CD4-positive, CD25-positive, alpha-beta regulatory T cell (primary cell): ENCODE measurements at regions not wholly inside any gene's neighbourhood (a gene's known extent, or its start where the extent isn't known, plus 50 kb on each side); places are given as distances from the start of the nearest gene placed in this dataset.

Experiments used
- ATAC-seq, 2 donors: fragments of 150-1000 bp; cut with Tn5 transposase; one replicate each; pipeline ENCODE4 v1.10.0; 2021; ENCODE audit warnings: low read depth in 2 of 2, moderate number of reproducible peaks in 2 of 2, moderate library complexity in 1 of 2
- DNase-seq, 3 donors: peaks; one replicate each; pipeline versions ENCODE4 v3.0.0 to v3.0.0-alpha.2; 2012 to 2022; ENCODE audit warnings: mixed read lengths in 1 of 3
- H3K27ac ChIP-seq: one replicate; pipeline ENCODE4 v1.7.0; 2013; ENCODE audit warnings: mild to moderate bottlenecking, low read length; ENCODE audit not compliant: insufficient read depth, poor library complexity, severe bottlenecking
- H3K27me3 ChIP-seq: one replicate; pipeline ENCODE4 v1.7.0; 2013; ENCODE audit warnings: low read length; ENCODE audit not compliant: control insufficient read depth, insufficient read depth
- H3K36me3 ChIP-seq: one replicate; pipeline ENCODE4 v1.7.0; 2013; ENCODE audit warnings: mild to moderate bottlenecking, low read length, moderate library complexity; ENCODE audit not compliant: control insufficient read depth, insufficient read depth
- H3K4me1 ChIP-seq: 2 replicates; pipeline ENCODE4 v1.7.0; 2013; ENCODE audit warnings: mild to moderate bottlenecking, low read length; ENCODE audit not compliant: insufficient read depth, control insufficient read depth, poor library complexity, severe bottlenecking
- H3K4me3 ChIP-seq: one replicate; pipeline ENCODE4 v1.7.0; 2013; ENCODE audit warnings: low read depth, mild to moderate bottlenecking, low read length, moderate library complexity
- H3K9me3 ChIP-seq, 2 experiments: 1 replicate in 1 of 2; 2 replicates in 1 of 2; pipeline ENCODE4 v1.7.0; 2013; ENCODE audit warnings: low read length in 2 of 2, mild to moderate bottlenecking in 1 of 2, moderate library complexity in 1 of 2; ENCODE audit not compliant: control insufficient read depth in 2 of 2
- H3K27ac Mint-ChIP-seq, 3 donors: one replicate each; pipeline ENCODE4 v1.8.0; 2020 to 2022; ENCODE audit warnings: mild to moderate bottlenecking in 3 of 3, mixed read lengths in 3 of 3, moderate library complexity in 2 of 3
- H3K27me3 Mint-ChIP-seq: one replicate; pipeline ENCODE4 v1.8.0; 2022; ENCODE audit warnings: mild to moderate bottlenecking, mixed read lengths
- H3K36me3 Mint-ChIP-seq: one replicate; pipeline ENCODE4 v1.8.0; 2020; ENCODE audit warnings: mixed read lengths
- H3K4me1 Mint-ChIP-seq, 4 donors: one replicate each; pipeline ENCODE4 v1.8.0; 2020 to 2022; ENCODE audit warnings: mixed read lengths in 4 of 4, mild to moderate bottlenecking in 1 of 4
- H3K4me3 Mint-ChIP-seq, 4 donors: one replicate each; pipeline ENCODE4 v1.8.0; 2020 to 2022; ENCODE audit warnings: mild to moderate bottlenecking in 4 of 4, mixed read lengths in 4 of 4, moderate library complexity in 3 of 4
- H3K9me3 Mint-ChIP-seq, 7 donors: one replicate each; pipeline ENCODE4 v1.8.0; 2020 to 2022; ENCODE audit warnings: mixed read lengths in 7 of 7, mild to moderate bottlenecking in 3 of 7, moderate library complexity in 2 of 7

GRCh38 chr9:115283395-115283794 lies 165.4 kb upstream of the TNC start:
- Mint-ChIP-seq H3K27ac (no peak overlapping the region), H3K36me3 (no peaks in the 10 kb centered on the region), H3K4me3 (no peak overlapping the region), H3K9me3 (peaks cover 0 to 3% (median 0%) of the 10 kb centered on the region in 7 donors), H3K27me3 (peaks cover 13% of the 10 kb centered on the region), H3K4me1 (no peaks in the 10 kb centered on the region)
- Histone ChIP-seq H3K27me3 (no peaks in the 10 kb centered on the region), H3K4me3 (no peak overlapping the region), H3K36me3 (no peaks in the 10 kb centered on the region), H3K9me3 (no peaks in the 10 kb centered on the region), H3K27ac (no peak overlapping the region), H3K4me1 (no peaks in the 10 kb centered on the region)
- DNase-seq (no peak), ATAC-seq (no peak)

GRCh38 chr9:115285836-115286235 lies 167.9 kb upstream of the TNC start:
- H3K36me3 Mint-ChIP-seq = no peaks in the 10 kb centered on the region
- peaks cover 9% of the 10 kb centered on the region for H3K27me3 Mint-ChIP-seq
- Histone ChIP-seq H3K27ac (no peak overlapping the region), H3K4me1 (no peaks in the 10 kb centered on the region), H3K36me3 (no peaks in the 10 kb centered on the region), H3K27me3 (no peaks in the 10 kb centered on the region), H3K9me3 (no peaks in the 10 kb centered on the region), H3K4me3 (no peak overlapping the region)
- peaks cover 0 to 3% (median 0%) of the 10 kb centered on the region in 7 donors for H3K9me3 Mint-ChIP-seq
- DNase-seq (no peak), ATAC-seq (no peak)
- H3K27ac Mint-ChIP-seq = no peak overlapping the region
- H3K4me3 Mint-ChIP-seq = no peak overlapping the region
- no peaks in the 10 kb centered on the region for H3K4me1 Mint-ChIP-seq

- Histone ChIP-seq H3K36me3 (no peaks in the 10 kb centered on the region), H3K27me3 (no peaks in the 10 kb centered on the region), H3K4me1 (no peaks in the 10 kb centered on the region), H3K9me3 (no peaks in the 10 kb centered on the region), H3K4me3 (no peak overlapping the region), H3K27ac (no peak overlapping the region)
- Mint-ChIP-seq H3K36me3 (no peaks in the 10 kb centered on the region), H3K4me1 (no peaks in the 10 kb centered on the region), H3K4me3 (no peak overlapping the region), H3K27ac (no peak overlapping the region), H3K27me3 (peaks cover 9% of the 10 kb centered on the region), H3K9me3 (peaks cover 0 to 3% (median 0%) of the 10 kb centered on the region in 7 donors)
- no peak for DNase-seq
- ATAC-seq = no peak
Observed at GRCh38 chr9:115286411-115286810, 168.5 kb upstream of the TNC start.

DNA sequence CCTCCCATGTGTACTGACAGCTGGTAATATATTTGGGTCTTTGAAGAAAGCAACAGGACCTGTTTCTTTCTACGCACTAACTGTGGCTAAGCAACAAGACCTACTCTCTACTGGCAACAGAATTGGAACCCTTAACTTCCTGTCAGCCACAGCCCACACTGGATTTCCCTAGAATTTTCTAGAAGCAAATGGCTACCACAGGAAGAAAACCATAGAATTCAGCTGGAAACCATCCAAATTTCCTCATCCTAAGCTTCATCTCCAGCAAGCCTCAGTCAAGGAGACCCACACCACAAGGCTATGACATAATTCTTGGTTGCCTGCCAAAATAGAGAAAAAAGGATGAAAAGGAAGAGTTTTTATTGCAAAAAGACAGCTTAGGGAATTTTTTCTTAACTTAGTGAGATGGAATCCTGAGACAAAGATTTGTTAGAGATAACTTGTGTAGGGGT lies 171.8 kb upstream of the TNC start:
- no peak overlapping the region for H3K27ac ChIP-seq

GRCh38 chr9:115291841-115292240 lies 173.9 kb upstream of the TNC start:
- Histone ChIP-seq H3K4me1 (no peaks in the 10 kb centered on the region), H3K36me3 (no peaks in the 10 kb centered on the region), H3K27ac (no peak overlapping the region), H3K4me3 (no peak overlapping the region), H3K27me3 (no peaks in the 10 kb centered on the region), H3K9me3 (no peaks in the 10 kb centered on the region)
- no peak overlapping the region for H3K27ac Mint-ChIP-seq
- no peak for ATAC-seq
- no peaks in the 10 kb centered on the region for H3K36me3 Mint-ChIP-seq
- no peaks in the 10 kb centered on the region for H3K4me1 Mint-ChIP-seq
- no peaks in the 10 kb centered on the region for H3K9me3 Mint-ChIP-seq
- no peak for DNase-seq
- H3K27me3 Mint-ChIP-seq = no peaks in the 10 kb centered on the region
- H3K4me3 Mint-ChIP-seq = no peak overlapping the region

More for the DNA sequence above, 171.8 kb upstream of the TNC start:
- Histone ChIP-seq H3K4me1 (no peaks in the 10 kb centered on the region), H3K36me3 (no peaks in the 10 kb centered on the region), H3K9me3 (no peaks in the 10 kb centered on the region), H3K4me3 (no peak overlapping the region), H3K27me3 (no peaks in the 10 kb centered on the region)
- Mint-ChIP-seq H3K36me3 (no peaks in the 10 kb centered on the region), H3K4me3 (no peak overlapping the region), H3K4me1 (no peaks in the 10 kb centered on the region), H3K27me3 (no peaks in the 10 kb centered on the region), H3K27ac (no peak overlapping the region), H3K9me3 (peaks cover 0 to 1% (median 0%) of the 10 kb centered on the region in 7 donors)
- ATAC-seq (no peak), DNase-seq (no peak)

DNA sequence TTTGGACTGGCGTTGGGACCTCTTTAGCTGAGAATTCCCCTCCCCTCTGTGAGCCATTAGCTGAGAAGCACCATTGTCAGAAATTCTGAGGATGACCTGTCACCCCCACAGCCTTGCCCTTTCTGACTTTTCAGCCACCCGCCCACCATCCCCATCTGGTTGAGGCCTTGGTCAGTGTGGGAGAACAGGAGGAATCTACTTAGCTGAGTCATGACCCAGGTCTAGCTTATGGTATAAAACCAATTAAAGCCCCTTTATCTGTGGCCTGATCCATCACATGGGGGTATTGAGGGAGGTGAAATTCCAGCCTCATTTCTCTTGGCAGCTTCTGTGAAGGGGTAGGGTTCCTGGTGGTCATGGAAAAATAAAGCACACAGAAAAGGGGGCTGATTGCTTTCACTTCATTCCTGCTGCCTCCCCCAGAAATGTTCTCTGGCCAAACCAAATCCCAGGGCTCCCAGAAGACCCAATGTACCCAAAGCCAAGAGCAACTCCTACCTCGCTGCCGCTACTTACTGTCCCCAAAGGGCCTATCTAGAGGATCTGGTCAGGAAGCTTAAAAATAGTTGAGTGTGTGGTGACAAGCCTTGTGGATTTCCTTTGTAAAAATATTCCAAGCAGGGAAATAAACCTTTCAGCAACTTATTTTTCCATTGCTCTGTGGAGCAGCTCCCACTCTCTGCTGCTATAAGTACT lies 174.8 kb upstream of the TNC start:
- Histone ChIP-seq H3K36me3 (no peaks in the 10 kb centered on the region), H3K4me3 (no peak overlapping the region), H3K27ac (no peak overlapping the region), H3K9me3 (no peaks in the 10 kb centered on the region), H3K27me3 (no peaks in the 10 kb centered on the region), H3K4me1 (no peaks in the 10 kb centered on the region)
- H3K36me3 Mint-ChIP-seq = no peaks in the 10 kb centered on the region
- H3K9me3 Mint-ChIP-seq = no peaks in the 10 kb centered on the region
- no peaks in the 10 kb centered on the region for H3K27me3 Mint-ChIP-seq
- no peak overlapping the region for H3K27ac Mint-ChIP-seq
- DNase-seq (no peak), ATAC-seq (no peak)
- no peaks in the 10 kb centered on the region for H3K4me1 Mint-ChIP-seq
- no peak overlapping the region for H3K4me3 Mint-ChIP-seq

DNA sequence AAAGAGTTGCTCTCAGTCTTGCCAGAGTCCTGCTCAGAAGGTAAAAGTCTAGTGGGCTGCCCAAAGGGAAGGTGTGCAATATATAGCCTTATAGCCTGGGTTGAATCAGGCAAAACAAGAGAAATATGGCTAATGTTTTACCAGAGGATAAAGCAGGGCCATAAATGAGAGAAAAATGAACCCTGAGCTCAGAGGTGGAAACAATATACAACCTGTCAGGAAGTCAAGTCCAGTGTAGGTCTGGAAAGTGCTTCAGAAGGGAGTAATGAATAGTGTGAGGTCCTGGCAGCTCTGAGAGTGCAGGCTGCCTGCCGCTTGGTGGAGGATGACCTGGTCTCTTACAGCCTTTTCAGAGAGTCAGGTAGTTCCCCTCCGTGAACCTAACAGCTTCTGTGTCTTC lies 177.8 kb upstream of the TNC start:
- Mint-ChIP-seq H3K4me3 (no peak overlapping the region), H3K27ac (no peak overlapping the region), H3K36me3 (no peaks in the 10 kb centered on the region), H3K9me3 (peaks cover 0 to 3% (median 0%) of the 10 kb centered on the region in 7 donors), H3K4me1 (no peaks in the 10 kb centered on the region), H3K27me3 (no peaks in the 10 kb centered on the region)
- Histone ChIP-seq H3K4me3 (no peak overlapping the region), H3K27ac (no peak overlapping the region), H3K4me1 (no peaks in the 10 kb centered on the region), H3K27me3 (no peaks in the 10 kb centered on the region), H3K9me3 (no peaks in the 10 kb centered on the region), H3K36me3 (no peaks in the 10 kb centered on the region)
- ATAC-seq (no peak), DNase-seq (no peak)

- Mint-ChIP-seq H3K9me3 (peaks cover 0 to 3% (median 0%) of the 10 kb centered on the region in 7 donors), H3K4me3 (no peak overlapping the region), H3K27ac (no peak overlapping the region), H3K4me1 (no peaks in the 10 kb centered on the region), H3K36me3 (no peaks in the 10 kb centered on the region), H3K27me3 (no peaks in the 10 kb centered on the region)
- no peaks in the 10 kb centered on the region for H3K4me1 ChIP-seq
- no peaks in the 10 kb centered on the region for H3K27me3 ChIP-seq
- ATAC-seq = no peak
- no peaks in the 10 kb centered on the region for H3K9me3 ChIP-seq
- no peak overlapping the region for H3K27ac ChIP-seq
- no peaks in the 10 kb centered on the region for H3K36me3 ChIP-seq
- H3K4me3 ChIP-seq = no peak overlapping the region
- DNase-seq = no peak
Observed at GRCh38 chr9:115296831-115297565, 179.0 kb upstream of the TNC start.
